C1 segment of cervical spinal cord (tissue), 14 donors: ENCODE measurements at regions not wholly inside any gene's neighbourhood (a gene's known extent, or its start where the extent isn't known, plus 50 kb on each side); places are given as distances from the start of the nearest gene placed in this dataset.

ENCODE experiments used
- DNase-seq, 14 donors: peaks; one replicate each; lab custom pipeline; 2025; lab: John Stamatoyannopoulos, UW

GRCh38 chr11:108994887-108995286 is 330.0 kb downstream of the DDX10 start:
- DNase-seq: no peak

DNA sequence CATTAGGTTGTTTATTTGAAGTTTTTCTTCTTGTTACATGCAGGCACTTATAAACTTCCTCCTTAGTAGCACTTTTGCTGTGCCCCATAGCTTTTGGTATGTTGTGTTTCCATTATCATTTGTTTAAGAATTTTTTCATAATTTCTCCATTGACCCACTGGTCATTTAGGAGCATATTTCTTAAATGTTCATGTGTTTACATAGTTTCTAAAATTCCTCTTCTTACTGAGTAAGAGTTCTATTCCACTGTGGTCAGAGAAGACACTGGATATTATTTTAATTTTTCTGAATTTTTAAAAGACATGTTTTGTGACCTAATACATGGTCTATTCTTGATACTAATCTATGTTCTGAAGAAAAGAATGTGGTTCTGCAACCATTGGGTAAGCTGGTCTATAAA is 333.0 kb downstream of the DDX10 start:
- no peak for DNase-seq

- DNase-seq: no peak
Measured at GRCh38 chr11:109000531-109000930, 335.7 kb downstream of the DDX10 start.

DNA sequence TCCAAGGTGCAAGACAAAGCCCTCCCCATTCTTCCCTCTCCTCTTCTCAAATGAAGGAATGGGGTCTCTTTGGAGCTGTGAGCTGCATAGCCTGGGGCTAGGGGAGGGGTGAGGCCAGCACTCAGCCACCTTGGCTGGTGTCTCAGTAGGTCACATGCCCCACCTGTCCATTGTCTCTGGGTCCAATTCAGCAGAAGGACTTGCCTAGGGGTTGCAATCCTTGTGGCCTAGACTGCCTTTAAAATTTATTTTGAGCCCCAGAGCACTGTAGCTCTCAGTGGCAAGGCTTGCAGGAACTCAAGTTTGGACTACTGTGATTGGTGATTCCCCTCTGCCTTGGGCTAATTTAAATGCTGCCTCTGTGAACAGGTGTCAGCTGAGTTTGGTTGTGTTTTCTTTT is 336.7 kb downstream of the DDX10 start:
- no peak for DNase-seq

DNA sequence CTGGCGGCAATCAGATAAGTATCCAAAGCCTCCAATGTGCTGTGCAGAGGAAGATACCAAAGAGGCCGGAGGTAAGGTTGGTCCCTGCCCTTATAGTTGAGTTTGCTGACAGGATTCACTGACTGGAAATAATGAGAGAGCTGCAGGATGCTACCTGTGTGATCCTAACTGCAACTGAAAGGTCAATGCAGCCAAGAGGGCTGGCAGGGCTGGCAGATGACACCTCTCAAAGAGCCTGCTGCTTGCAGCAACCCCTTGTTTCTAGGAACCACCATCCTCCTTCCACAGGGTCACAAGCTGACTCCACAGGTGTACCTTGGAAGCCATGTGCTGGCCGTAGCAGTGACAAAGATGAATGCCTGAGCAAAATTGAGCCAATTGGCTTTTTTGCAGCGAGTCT is 348.1 kb downstream of the DDX10 start:
- peak in 1 of 14 donors; percentile 16 for DNase-seq

GRCh38 chr11:109015283-109015682 is 350.4 kb downstream of the DDX10 start:
- DNase-seq: no peak

DNA sequence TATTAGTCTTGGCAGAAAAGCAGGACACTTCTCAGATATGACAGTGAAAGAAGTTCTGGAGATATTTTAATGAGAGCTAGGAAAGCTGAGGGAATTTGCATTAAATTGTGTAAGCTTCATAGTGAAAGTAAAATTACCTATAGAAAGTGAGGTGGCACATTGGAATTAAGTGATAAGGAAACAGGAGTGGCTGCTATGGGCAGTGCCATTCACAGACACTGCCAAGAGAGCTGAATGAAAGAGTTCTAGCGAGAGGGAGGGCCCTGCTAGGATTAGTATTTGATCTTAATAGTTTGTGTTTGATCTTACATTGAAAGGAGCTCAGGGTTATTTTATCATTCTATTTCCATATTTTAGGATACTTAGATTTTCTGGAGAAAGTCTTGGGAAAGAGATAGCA is 351.9 kb downstream of the DDX10 start:
- DNase-seq: no peak

- no peak for DNase-seq
Measured at GRCh38 chr11:109017489-109017888, 352.6 kb downstream of the DDX10 start.

GRCh38 chr11:109018639-109019038 is 353.8 kb downstream of the DDX10 start:
- no peak for DNase-seq

DNA sequence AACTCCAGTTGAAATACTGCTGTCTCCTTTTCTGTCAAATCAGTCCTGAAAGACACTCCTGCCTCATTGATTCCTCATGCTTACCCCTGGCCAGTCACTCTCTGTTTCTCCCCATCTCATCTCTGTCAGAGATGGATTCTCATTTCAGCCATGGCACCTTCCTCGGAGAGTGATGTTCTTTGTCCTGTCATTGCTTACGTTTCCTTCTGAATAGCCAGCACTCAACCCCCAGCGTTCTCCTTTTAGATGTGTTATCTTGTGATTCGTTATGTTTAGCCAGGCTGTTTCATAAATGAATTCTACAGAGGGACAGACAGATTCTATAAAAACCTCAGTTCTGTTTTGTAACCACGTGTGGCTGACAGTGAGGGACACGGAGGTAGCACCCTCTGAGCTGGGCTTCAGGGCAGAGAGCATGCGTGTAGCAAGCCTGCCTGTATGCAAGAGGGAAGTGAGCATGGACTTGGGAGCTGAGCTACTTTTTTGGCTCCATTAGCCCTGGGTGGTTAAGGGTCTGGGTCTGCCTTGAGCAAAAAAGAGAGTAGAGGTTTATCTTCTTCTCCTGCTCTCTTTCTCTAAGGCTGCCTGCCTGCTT is 354.6 kb downstream of the DDX10 start:
- no peak for DNase-seq

DNA sequence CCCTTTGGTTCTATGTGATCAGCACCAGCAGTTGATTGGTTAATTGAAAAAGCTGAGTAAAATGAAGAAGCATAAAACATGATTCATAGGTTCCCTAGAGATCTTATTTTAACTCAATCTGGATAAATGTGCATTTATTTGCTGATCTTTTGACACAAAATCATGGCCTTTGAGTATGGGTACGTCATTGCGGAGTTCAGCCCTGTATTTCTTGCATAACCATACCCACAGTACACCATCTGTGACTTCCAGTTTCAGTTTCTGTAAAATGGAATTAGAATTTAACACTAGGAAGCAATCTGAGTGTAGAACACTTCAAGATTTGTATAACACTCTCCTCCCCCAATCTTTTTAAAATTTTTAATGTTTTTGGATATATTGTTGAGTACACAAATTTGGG is 358.2 kb downstream of the DDX10 start:
- no peak for DNase-seq

GRCh38 chr11:109026891-109027489 is 362.1 kb downstream of the DDX10 start:
- DNase-seq: no peak

DNA sequence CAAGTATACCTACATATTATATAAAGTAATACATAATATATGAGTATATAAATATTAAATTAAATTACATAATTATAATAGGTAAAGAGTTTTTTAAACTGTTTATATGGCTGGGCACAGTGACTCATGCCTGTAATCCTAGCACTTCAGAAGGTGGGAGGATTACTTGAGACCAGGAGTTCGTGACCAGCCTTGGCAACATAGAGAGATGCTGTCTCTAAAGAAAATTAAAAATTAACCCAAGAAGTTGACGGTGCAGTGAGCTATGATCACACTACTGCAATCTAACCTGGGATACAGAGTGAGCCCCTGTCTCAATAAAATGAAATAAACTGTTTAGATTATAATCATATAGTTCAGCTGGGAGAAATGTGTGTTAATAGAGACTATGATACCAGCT is 363.0 kb downstream of the DDX10 start:
- no peak for DNase-seq

DNA sequence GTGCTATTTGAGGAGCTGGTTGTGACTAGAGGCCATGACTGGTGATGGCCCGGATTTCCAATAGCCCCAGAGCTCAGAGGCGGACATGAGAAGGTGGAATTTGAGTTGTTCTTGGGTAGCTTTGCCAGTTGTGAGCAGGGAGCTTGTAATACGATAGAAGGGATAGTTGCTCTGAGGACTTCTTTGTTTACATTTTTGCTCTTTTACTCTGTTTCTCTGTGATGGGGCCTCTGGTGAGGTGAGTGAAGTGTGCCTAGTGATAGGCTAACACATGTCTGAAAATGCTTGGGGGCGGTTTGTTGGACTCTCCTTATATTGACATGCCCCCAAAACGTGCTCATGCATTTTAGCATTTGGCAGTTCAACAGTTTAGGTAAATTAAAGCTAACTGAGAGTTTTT is 365.1 kb downstream of the DDX10 start:
- no peak for DNase-seq

DNA sequence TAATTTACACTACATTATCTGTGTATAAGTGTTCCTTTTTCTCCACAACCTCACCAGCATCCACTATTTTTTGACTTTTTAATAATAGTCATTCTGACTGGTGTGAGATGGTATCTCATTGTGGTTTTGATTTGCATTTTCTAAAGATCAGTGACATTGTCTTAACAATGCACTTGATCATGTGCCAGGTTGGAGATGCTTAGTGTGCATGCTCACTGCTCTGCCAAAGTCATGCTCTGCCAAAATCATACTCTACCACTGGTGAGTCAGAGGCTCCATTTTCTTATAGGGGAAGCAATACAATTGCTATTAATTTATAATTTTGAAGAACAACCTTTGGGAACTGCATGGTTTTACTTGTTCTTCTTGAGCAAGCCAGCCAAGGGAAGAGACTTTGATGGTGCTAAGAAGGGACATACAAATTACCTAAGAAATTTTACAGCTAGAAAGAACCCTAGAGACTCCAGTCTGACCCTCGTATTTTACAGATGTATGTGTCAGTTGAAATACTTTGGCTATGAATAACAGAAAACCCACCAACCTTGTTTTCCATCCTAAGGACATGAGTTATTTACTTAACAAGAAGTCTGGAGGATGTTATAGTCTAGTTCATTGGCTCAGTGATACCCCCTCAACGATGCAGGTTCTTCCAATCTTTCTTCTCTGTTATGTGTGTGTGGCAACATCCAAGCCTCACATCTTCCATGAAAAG is 368.9 kb downstream of the DDX10 start:
- no peak for DNase-seq

- DNase-seq: no peak
Measured at GRCh38 chr11:109034339-109034696, 369.4 kb downstream of the DDX10 start.

- DNase-seq: no peak
Measured at GRCh38 chr11:109035284-109035683, 370.4 kb downstream of the DDX10 start.

- no peak for DNase-seq
Measured at GRCh38 chr11:109036011-109036410, 371.1 kb downstream of the DDX10 start.

DNA sequence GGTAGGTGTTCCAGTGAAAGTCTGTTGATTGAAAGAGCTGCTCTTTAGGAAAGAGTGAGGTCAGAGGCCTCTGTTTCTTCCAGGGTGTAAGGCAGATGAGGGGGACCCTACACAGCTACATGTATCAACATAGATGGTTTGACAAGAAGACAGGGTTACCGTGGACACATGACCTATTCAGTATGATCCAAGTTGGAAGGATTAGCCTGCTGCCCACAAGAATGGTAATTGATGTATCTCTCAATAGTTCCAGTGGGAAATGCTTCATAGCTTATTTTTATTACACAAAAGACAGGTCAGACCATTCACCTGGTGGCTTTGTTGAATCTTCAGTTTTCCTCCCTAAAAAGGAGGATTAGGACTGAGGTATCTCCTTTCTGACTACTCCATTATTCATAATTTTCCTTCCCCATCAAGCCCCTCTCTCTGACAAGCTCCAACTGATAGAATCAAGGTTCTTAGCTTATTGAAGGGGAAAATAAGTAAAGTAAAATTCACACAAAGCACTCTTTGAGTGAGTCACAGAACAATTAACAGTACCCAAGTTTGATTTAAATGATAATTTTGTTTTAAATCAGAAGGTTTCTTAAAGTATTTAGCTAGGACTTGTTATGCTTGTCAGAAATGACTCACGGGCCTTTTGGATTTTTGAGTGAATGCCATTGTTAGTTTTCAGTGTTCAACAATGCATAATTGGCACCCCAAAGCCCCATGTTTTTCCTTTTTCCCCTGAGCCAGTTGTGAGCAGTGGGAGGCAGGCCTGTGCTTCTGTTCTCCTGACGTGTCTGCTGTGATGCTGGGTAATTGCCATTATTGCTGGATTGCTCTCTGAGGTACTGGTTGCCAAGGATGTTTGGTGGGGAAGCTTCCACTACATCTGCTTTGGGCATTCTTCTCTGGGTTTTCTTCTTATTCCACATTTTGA is 373.2 kb downstream of the DDX10 start:
- peak in 3 of 14 donors; percentile 1 to 24 (median 4) for DNase-seq

GRCh38 chr11:109039611-109040010 is 374.7 kb downstream of the DDX10 start:
- no peak for DNase-seq

DNA sequence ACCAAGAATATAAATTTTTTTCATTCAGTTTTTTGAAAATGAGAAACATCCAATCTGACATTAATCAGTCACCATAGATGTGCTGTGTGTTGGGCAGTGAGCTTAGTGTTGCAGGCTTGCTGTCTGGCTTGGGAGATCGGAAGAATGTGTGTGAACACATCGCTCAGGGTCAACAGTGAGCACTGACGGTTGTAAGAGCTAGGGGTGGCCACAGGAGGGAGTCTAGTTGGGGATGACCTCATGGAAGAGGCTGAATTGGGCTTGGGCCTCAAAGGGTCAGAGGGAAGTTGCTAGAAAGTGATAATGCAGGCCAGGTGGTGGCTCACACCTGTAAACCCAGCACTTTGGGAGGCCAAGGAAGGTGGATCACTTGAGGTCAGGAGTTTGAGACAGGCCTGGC is 375.4 kb downstream of the DDX10 start:
- no peak for DNase-seq

- no peak for DNase-seq
Measured at GRCh38 chr11:109041876-109042275, 377.0 kb downstream of the DDX10 start.
